Neutrophil (primary cell): ENCODE measurements at regions not wholly inside any gene's neighbourhood (a gene's known extent, or its start where the extent isn't known, plus 50 kb on each side); places are given as distances from the start of the nearest gene placed in this dataset.

ENCODE experiments used
- H3K27ac ChIP-seq: fragments of 200-600 bp; sonication (generic); 2 replicates; pipeline ENCODE4 v1.5.1; 2016; ENCODE audit warnings: mild to moderate bottlenecking, moderate library complexity
- H3K27me3 ChIP-seq: fragments of 200-600 bp; sonication (generic); 2 replicates; pipeline ENCODE4 v1.6.0; 2016; ENCODE audit warnings: mild to moderate bottlenecking
- H3K36me3 ChIP-seq: fragments of 200-600 bp; sonication (generic); 2 replicates; pipeline ENCODE4 v1.5.1; 2017
- H3K4me1 ChIP-seq, 2 experiments: fragments of 200-600 bp in 1 of 2; sonication (generic) in 1 of 2; 1 replicate in 1 of 2; 2 replicates in 1 of 2; pipeline versions ENCODE4 v1.5.1 to v1.6.1; 2013 to 2016; ENCODE audit warnings: low read depth in 1 of 2, low read length in 1 of 2, mild to moderate bottlenecking in 1 of 2, moderate library complexity in 1 of 2; ENCODE audit not compliant: control insufficient read depth in 1 of 2, insufficient read depth in 1 of 2
- H3K4me3 ChIP-seq, 2 experiments: fragments of 200-600 bp in 1 of 2; sonication (generic) in 1 of 2; 1 replicate in 1 of 2; 2 replicates in 1 of 2; pipeline ENCODE4 v1.5.1; 2013 to 2016; ENCODE audit warnings: low read depth in 1 of 2, low read length in 1 of 2, mild to moderate bottlenecking in 1 of 2, moderate library complexity in 1 of 2
- H3K9me3 ChIP-seq: fragments of 200-600 bp; sonication (generic); 2 replicates; pipeline ENCODE4 v1.5.1; 2016
- TF ChIP-seq, protein P1 (sequence below): fragments of 200-600 bp; sonication (generic); IDR thresholded peaks from 2 replicates; pipeline ENCODE4 v1.5.1; 2016; ENCODE audit warnings: antibody characterized with exemption

DNA sequence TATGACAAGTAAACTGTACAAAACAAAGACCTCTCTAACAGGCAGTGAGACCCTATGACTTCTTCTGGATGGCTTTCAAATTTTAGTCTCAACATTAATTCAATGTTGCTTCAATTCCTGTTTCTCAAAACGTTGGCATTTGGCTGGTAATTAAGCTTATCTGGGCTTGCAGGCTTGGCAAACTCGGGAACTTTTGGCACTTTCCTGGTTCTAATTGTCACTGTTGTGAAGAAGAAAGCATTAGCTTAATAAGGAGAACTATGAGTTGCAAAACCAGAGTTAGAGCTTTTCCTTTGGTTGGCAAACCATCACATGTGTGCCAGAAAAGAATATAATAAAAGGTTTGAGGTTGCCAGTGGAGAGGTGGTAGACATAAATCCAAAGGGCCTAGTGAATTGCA lies 698.3 kb downstream of the LRRIQ3 start:
- Histone ChIP-seq H3K9me3 (no peaks in the 10 kb centered on the region), H3K27ac (no peak overlapping the region), H3K36me3 (no peaks in the 10 kb centered on the region), H3K27me3 (no peaks in the 10 kb centered on the region), H3K4me3 (no peak overlapping the region), H3K4me1 (no peaks in the 10 kb centered on the region)
- TF ChIP-seq, protein P1, sequence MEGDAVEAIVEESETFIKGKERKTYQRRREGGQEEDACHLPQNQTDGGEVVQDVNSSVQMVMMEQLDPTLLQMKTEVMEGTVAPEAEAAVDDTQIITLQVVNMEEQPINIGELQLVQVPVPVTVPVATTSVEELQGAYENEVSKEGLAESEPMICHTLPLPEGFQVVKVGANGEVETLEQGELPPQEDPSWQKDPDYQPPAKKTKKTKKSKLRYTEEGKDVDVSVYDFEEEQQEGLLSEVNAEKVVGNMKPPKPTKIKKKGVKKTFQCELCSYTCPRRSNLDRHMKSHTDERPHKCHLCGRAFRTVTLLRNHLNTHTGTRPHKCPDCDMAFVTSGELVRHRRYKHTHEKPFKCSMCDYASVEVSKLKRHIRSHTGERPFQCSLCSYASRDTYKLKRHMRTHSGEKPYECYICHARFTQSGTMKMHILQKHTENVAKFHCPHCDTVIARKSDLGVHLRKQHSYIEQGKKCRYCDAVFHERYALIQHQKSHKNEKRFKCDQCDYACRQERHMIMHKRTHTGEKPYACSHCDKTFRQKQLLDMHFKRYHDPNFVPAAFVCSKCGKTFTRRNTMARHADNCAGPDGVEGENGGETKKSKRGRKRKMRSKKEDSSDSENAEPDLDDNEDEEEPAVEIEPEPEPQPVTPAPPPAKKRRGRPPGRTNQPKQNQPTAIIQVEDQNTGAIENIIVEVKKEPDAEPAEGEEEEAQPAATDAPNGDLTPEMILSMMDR = no peak

DNA sequence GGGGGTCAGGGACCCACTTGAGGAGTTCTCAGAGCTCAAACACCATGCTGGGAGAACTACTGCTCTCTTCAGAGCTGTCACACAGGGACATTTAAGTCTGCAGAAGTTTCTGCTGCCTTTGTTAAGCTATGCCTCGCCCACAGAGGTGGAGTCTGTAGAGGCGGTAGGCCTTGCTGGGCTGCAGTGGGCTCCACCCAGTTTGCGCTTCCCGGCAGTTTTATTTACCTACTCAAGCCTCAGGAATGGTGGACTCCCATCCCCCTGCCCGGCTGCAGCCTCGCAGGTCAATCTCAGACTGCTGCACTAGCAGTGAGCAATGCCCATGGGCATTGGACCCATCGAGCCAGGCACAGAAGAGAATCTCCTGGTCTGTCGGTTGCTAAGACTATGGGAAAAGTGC lies 706.4 kb downstream of the LRRIQ3 start:
- Histone ChIP-seq H3K4me1 (no peaks in the 10 kb centered on the region), H3K27ac (no peak overlapping the region), H3K4me3 (no peak overlapping the region), H3K27me3 (no peaks in the 10 kb centered on the region), H3K36me3 (no peaks in the 10 kb centered on the region), H3K9me3 (no peaks in the 10 kb centered on the region)
- TF ChIP-seq, protein P1 = no peak

DNA sequence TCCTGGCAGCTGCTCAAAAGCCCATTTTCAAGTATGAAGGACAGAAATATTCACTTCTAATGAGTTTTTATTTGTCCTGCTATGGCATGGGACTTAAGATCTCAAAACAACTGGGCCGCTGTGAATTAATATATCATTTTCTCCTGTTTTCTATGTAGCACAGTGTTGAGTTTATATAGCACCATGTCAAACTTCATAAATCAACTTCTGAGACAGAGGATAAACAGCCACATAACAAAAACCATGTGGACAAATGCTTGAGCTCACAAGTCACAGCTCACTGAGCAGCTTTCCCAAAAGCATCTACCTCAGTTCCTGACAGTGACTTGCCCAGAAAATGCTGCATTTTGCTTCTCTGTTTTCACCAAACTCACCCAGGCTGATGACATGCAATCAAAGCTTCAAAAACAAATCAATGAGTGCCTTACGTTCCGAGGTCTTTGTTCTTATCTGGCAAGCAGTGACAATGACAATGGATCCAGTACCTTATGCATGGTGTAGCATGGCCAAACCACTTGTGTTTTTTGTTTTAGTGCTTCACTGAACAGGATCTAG lies 722.6 kb downstream of the LRRIQ3 start:
- no peak overlapping the region for H3K27ac ChIP-seq
- no peaks in the 10 kb centered on the region for H3K4me1 ChIP-seq
- no peak overlapping the region for H3K4me3 ChIP-seq
- no peaks in the 10 kb centered on the region for H3K27me3 ChIP-seq
- H3K36me3 ChIP-seq = no peaks in the 10 kb centered on the region
- H3K9me3 ChIP-seq = no peaks in the 10 kb centered on the region
- TF ChIP-seq, protein P1 = no peak

DNA sequence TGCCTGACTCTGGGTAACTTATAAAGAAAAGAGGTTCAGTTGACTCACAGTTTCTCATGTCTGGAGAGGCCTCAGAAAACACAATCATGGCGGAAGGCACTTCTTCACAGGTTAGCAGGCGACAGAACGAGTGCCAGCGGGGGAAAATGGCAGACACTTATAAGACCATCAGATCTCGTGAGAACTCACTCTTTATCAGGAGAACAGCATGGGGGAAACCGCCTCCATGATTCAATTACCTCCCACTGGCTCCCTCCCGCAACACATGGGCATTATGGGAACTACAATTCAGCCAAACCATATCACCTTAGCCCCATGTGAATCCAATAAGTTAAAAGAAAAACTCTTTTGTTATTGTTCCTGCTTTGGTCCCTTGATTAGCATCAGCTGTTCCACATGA lies 725.2 kb downstream of the LRRIQ3 start:
- Histone ChIP-seq H3K27ac (no peak overlapping the region), H3K27me3 (no peaks in the 10 kb centered on the region), H3K36me3 (no peaks in the 10 kb centered on the region), H3K4me1 (no peaks in the 10 kb centered on the region), H3K4me3 (no peak overlapping the region), H3K9me3 (no peaks in the 10 kb centered on the region)
- TF ChIP-seq, protein P1 = no peak

DNA sequence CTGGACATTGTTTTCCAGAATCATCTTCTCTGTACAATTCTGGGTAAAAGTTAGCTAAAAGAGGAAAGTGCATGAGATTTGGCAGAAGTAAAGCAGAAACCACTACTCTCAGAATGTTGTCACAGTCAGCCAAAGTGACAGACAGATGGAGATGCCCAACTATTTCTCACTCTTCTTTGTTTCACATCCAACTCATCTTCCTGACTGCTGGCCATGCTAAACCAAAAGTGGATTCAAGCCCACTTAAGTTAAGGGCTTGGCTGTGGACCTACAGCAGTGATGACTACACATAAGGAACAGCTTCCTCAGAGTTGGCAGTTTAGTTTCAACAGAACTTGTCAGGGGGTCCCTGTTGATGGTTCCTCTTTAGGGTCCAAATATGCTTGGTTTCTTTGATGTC lies 730.2 kb downstream of the LRRIQ3 start:
- no peaks in the 10 kb centered on the region for H3K4me1 ChIP-seq
- no peak overlapping the region for H3K27ac ChIP-seq
- no peaks in the 10 kb centered on the region for H3K9me3 ChIP-seq
- H3K27me3 ChIP-seq = no peaks in the 10 kb centered on the region
- TF ChIP-seq, protein P1 = no peak
- H3K4me3 ChIP-seq = no peak overlapping the region
- H3K36me3 ChIP-seq = no peaks in the 10 kb centered on the region

DNA sequence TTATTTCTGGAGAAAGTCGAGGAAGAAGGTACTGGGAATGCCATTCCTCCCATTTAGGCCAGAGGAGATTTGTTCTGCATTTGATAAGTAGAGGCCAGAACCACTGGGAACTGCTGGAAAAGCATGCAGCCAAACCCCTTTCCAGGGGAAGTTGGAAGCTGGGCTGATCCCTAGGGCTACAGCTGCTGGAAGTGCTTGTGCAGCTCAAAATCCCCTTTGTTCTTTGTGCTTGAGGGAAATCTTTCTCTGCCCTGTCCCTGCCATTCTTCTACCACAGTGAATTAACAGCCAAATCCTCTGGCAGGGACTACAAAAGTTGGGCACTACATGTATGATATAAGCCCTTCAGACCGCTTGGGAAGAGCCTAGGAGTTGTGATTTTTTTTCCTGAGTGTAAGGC lies 734.1 kb downstream of the LRRIQ3 start:
- TF ChIP-seq, protein P1 = no peak
- H3K4me3 ChIP-seq = no peak overlapping the region
- H3K9me3 ChIP-seq = no peaks in the 10 kb centered on the region
- no peaks in the 10 kb centered on the region for H3K36me3 ChIP-seq
- H3K27ac ChIP-seq = no peak overlapping the region
- H3K4me1 ChIP-seq = no peaks in the 10 kb centered on the region
- H3K27me3 ChIP-seq = no peaks in the 10 kb centered on the region
